T-helper 17 cell (primary cell): ENCODE measurements at regions not wholly inside any gene's neighbourhood (a gene's known extent, or its start where the extent isn't known, plus 50 kb on each side); places are given as distances from the start of the nearest gene placed in this dataset.

Experiments
- ATAC-seq: fragments of 150-1000 bp; cut with Tn5 transposase; 2 replicates; pipeline ENCODE4 v1.10.0; 2021; ENCODE audit warnings: mild to moderate bottlenecking, moderate library complexity
- DNase-seq, 3 donors: peaks; one replicate each; pipeline versions ENCODE4 v3.0.0 to v3.0.0-alpha.2; 2020 to 2021
- H3K9me3 ChIP-seq: one replicate; pipeline ENCODE4 v1.7.0; 2013; ENCODE audit warnings: low read length, mild to moderate bottlenecking; ENCODE audit not compliant: control insufficient read depth, poor library complexity, severe bottlenecking
- H3K27ac Mint-ChIP-seq: one replicate; pipeline ENCODE4 v1.8.0; 2022; ENCODE audit warnings: mild to moderate bottlenecking, moderate library complexity, mixed read lengths
- H3K27me3 Mint-ChIP-seq: one replicate; pipeline ENCODE4 v1.8.0; 2022; ENCODE audit warnings: mixed read lengths
- H3K36me3 Mint-ChIP-seq: one replicate; pipeline ENCODE4 v1.8.0; 2022; ENCODE audit warnings: low read depth, mixed read lengths
- H3K4me1 Mint-ChIP-seq: one replicate; pipeline ENCODE4 v1.8.0; 2022; ENCODE audit warnings: mild to moderate bottlenecking, mixed read lengths
- H3K4me3 Mint-ChIP-seq: one replicate; pipeline ENCODE4 v1.8.0; 2022; ENCODE audit warnings: mild to moderate bottlenecking, moderate library complexity, mixed read lengths

DNA sequence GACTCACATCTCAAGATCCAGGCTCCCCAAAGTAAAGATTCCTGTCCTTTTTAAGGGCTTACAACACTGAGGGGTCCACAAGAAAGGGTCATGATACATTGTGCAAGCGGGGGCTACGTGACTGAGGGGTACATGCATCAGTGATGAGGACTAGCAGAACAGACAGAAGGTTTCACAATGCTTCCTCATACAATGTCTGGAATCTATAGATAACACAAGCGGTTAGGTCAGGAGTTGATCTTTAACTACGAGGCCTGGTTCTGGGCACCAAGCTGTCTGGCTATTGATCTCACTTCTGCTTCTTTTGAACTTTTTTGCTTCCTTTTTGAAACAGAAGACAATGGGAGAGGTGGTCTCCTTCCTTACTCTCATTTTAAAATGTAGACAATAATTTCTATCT lies 718.6 kb downstream of the AMY1C start:
- Mint-ChIP-seq H3K4me3 (no peak overlapping the region), H3K27me3 (no peaks in the 10 kb centered on the region), H3K27ac (no peak overlapping the region), H3K4me1 (no peaks in the 10 kb centered on the region), H3K36me3 (no peaks in the 10 kb centered on the region)
- H3K9me3 ChIP-seq, result no peaks in the 10 kb centered on the region
- ATAC-seq (no peak), DNase-seq (no peak)

DNA sequence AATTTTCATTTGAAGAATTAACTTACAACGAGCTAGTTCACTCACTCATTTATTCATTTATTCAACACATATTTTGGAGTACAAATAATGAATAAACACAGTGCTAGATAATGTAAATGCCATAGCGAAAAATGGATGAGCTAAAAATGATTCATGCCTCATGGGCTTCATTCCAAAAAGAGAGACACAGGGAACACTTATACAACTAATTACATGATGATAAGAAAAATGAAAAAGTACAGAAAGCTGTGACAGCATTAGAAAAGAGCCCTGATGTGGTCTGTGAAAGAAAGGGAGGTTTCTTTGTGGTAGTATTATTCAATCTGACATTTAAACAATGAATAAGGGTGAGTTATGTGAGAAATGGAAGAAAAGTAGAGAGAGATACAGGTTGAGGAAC lies 726.4 kb downstream of the AMY1C start:
- Mint-ChIP-seq H3K27ac (no peak overlapping the region), H3K4me3 (no peak overlapping the region), H3K36me3 (no peaks in the 10 kb centered on the region), H3K4me1 (no peaks in the 10 kb centered on the region), H3K27me3 (no peaks in the 10 kb centered on the region)
- no peak for DNase-seq
- no peak for ATAC-seq
- no peaks in the 10 kb centered on the region for H3K9me3 ChIP-seq

DNA sequence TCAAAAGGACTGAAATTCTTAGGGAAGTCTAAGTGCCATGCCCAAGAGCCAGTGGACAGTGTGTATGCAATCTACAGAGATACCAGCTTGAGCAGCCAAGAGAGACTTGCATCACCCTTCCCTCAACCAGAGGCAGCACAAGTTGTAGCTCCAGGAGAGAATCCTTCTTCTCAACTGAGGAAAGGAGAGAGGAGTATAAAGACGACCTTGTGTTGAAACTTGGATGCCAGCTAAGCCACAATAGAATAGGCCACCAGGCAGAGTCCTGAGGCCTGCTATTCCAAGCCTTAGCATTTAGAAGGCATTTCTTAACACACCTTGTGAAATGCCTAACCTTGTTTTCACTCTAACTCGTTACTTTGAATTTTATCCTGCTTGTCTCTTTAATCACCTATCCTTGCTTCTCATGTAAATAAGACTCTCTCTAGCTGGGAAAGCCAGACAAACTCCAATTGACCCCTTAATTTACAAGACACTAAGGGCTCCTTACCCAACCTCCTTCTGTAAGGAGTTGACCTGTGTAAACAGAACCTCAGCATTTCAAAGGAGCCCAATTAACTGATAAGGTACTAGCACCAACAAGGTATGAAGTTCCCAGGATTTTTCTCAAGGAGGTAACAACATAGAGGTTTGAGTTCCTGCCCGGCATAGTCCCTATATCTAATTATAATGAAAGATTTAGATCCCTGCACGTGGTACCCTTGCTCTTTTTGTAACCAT lies 738.8 kb downstream of the AMY1C start:
- H3K4me3 Mint-ChIP-seq, result no peak overlapping the region
- H3K27me3 Mint-ChIP-seq, result no peaks in the 10 kb centered on the region
- DNase-seq (no peak), ATAC-seq (no peak)
- no peak overlapping the region for H3K27ac Mint-ChIP-seq
- no peaks in the 10 kb centered on the region for H3K9me3 ChIP-seq
- no peaks in the 10 kb centered on the region for H3K4me1 Mint-ChIP-seq
- H3K36me3 Mint-ChIP-seq, result no peaks in the 10 kb centered on the region

DNA sequence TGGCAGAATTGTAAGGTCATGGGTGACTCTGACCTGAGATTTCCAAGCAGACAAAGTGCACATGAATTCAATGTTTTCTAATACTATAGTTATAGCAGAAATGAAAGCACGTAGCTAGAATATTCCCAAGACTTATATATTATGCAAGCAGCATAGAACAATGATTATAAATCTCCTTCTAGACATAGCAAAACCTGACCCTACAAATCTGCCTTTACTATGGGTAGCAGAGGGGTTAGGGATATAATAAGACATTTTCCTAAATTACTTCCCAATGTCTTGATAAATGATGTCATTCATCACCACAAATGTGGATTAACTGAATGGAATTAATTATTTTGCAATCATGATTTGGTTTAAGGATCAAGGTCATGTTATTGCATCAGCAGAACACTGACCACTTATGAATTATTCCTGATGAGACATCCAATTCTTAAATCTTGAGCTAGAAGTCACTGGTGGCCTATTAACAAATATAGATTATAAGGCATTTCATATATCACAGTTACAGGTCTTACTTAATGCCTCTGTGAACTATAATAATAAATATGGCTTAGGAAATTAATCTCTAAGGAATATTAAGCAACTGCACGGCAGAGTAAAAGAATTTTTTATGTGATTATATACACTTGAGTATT lies 776.6 kb downstream of the AMY1C start:
- no peaks in the 10 kb centered on the region for H3K4me1 Mint-ChIP-seq
- H3K9me3 ChIP-seq, result no peaks in the 10 kb centered on the region
- no peak overlapping the region for H3K4me3 Mint-ChIP-seq
- no peaks in the 10 kb centered on the region for H3K36me3 Mint-ChIP-seq
- ATAC-seq (no peak), DNase-seq (no peak)
- H3K27ac Mint-ChIP-seq, result no peak overlapping the region
- H3K27me3 Mint-ChIP-seq, result no peaks in the 10 kb centered on the region

DNA sequence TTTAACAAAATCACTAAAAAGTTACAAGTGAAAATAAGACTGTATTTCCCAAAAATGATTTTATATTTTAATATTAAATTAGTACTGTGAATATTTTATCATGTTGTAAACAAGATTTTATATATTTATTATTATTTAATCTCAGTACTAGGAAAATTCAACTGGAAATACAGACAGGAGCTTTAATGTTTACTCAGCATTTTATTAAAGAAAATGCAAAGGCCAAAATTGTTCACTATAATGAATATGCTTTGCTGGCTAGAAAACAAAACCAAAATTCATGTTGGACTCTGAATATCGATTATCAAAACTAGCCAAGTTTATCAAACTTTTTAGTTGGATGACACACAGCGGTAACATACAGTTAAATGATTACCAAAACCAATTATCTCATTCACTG lies 782.3 kb downstream of the AMY1C start:
- H3K9me3 ChIP-seq, result no peaks in the 10 kb centered on the region
- Mint-ChIP-seq H3K4me3 (no peak overlapping the region), H3K4me1 (no peaks in the 10 kb centered on the region), H3K36me3 (no peaks in the 10 kb centered on the region), H3K27me3 (no peaks in the 10 kb centered on the region), H3K27ac (no peak overlapping the region)
- no peak for DNase-seq
- no peak for ATAC-seq

DNA sequence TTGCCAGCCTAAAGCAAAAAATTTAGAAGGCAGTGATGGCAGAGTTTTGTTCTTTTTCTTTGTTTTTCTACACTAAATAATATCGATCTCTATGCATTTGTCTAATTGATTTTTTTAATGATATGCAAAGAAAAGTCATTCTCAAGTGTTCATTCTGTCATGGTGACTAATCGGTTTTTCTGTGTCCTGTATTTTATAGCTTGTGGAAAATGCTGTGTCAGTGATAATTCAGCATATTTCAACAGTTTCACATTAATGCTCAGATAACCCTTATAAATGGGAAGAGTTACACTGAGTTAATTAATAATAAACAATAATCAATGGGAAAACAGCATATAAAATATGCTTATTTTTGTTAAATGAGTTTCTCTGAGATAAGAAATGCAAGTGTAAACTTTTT lies 824.9 kb downstream of the AMY1C start:
- H3K9me3 ChIP-seq, result no peaks in the 10 kb centered on the region
- no peak overlapping the region for H3K4me3 Mint-ChIP-seq
- no peaks in the 10 kb centered on the region for H3K4me1 Mint-ChIP-seq
- no peak overlapping the region for H3K27ac Mint-ChIP-seq
- no peaks in the 10 kb centered on the region for H3K27me3 Mint-ChIP-seq
- ATAC-seq, result no peak
- H3K36me3 Mint-ChIP-seq, result no peaks in the 10 kb centered on the region
- no peak for DNase-seq

DNA sequence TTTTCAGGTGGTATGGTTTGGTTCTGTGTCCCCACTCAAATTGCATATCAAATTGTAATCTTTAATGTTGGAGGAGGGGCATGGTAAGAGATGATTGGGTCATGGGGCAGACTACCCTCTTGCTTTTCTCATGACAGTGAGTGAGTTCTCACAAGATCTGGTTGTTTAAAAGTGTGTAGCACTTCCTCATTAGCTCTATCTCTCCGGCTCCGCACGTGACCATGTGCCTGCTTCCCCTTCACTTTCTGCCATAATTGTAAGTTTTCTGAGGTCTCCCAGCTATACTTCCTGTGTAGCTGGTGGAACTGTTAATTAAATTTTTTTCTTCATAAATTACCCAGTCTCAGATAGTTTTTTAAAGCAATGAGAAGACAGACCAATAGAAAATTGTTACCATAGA lies 843.2 kb downstream of the AMY1C start:
- H3K27me3 Mint-ChIP-seq, result no peaks in the 10 kb centered on the region
- ATAC-seq, result no peak
- DNase-seq, result no peak
- H3K4me3 Mint-ChIP-seq, result no peak overlapping the region
- H3K36me3 Mint-ChIP-seq, result no peaks in the 10 kb centered on the region
- H3K9me3 ChIP-seq, result no peaks in the 10 kb centered on the region
- no peaks in the 10 kb centered on the region for H3K4me1 Mint-ChIP-seq
- no peak overlapping the region for H3K27ac Mint-ChIP-seq

DNA sequence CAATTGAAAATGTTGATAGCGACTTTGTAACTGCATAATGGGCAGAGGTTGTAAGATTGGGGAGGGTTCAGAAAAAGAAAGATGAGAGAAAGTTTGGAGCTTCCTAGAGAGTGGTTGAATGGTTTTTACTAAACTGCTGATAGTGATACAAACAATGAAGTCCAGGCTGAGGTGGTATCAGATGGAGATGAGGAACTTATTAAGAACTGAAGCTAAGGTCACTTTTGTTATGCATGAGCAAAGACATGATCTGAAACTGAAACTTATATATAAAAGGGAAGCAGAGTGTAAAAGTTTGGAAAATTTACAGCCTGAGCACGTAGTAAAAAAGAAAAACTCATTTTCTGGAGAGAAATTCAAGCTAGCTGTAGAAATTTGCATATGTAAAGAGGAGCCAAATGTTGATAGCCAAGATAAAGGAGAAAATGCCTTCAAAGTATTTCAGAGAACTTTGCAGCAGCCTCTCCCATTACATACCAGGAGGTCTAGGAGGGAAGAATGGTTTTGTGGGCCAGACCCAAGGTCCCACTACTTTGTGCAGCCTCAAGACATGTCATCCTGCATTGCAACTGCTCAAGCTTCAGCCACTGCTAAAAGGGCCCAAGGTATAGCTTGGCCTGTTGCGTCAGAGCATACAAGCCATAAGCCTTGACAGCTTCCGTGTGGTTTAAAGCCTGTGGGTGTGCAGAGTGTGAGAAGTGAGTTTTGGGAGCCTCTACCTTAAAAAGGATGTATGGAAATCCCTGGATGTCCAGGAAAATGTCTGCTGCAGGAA lies 843.9 kb downstream of the AMY1C start:
- no peaks in the 10 kb centered on the region for H3K9me3 ChIP-seq
- H3K4me1 Mint-ChIP-seq, result no peaks in the 10 kb centered on the region
- H3K36me3 Mint-ChIP-seq, result no peaks in the 10 kb centered on the region
- no peak overlapping the region for H3K27ac Mint-ChIP-seq
- H3K4me3 Mint-ChIP-seq, result no peak overlapping the region
- ATAC-seq (no peak), DNase-seq (no peak)
- no peaks in the 10 kb centered on the region for H3K27me3 Mint-ChIP-seq

DNA sequence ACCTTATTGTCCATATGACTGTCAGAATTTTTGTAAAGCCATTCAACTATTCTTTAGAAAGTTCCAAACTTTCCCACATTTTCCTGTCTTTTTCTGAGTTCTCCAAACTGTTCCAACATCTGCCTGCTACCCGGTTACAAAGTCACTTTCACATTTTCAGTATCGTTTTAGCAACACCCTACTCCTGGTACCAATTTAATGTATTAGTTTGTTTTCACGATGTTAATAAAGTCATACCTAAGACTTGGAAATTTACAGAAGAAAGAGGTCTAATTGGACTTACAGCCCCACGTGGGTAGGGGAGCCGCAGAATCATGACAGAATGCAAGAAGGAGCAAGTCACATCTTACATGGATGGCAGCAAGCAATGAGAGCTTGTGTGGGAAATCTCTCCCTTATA lies 867.8 kb downstream of the AMY1C start:
- no peaks in the 10 kb centered on the region for H3K4me1 Mint-ChIP-seq
- H3K27me3 Mint-ChIP-seq, result no peaks in the 10 kb centered on the region
- no peak overlapping the region for H3K27ac Mint-ChIP-seq
- DNase-seq (no peak), ATAC-seq (no peak)
- H3K4me3 Mint-ChIP-seq, result no peak overlapping the region
- H3K36me3 Mint-ChIP-seq, result no peaks in the 10 kb centered on the region
- no peaks in the 10 kb centered on the region for H3K9me3 ChIP-seq

DNA sequence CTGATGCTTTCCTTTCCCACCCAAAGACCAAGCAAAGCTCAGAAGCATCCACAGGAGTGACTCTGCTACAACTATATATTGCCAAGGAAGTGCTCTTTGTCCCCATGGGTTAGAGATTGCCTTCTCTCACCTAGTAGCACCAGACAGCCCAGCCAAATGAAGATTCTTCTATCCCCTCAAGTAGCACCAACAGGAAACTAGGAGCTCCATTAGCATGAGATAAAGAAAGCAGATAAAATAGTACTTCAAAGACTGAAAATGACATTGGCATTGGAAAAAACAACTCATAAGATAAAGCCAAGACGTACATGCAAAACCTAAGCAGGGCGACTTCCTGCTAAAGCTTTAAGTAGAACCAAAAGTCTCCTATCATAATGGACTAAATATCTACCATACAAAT lies 871.5 kb downstream of the AMY1C start:
- Mint-ChIP-seq H3K4me3 (no peak overlapping the region), H3K4me1 (no peaks in the 10 kb centered on the region), H3K36me3 (no peaks in the 10 kb centered on the region), H3K27ac (no peak overlapping the region), H3K27me3 (no peaks in the 10 kb centered on the region)
- no peak for DNase-seq
- ATAC-seq, result no peak
- H3K9me3 ChIP-seq, result no peaks in the 10 kb centered on the region

DNA sequence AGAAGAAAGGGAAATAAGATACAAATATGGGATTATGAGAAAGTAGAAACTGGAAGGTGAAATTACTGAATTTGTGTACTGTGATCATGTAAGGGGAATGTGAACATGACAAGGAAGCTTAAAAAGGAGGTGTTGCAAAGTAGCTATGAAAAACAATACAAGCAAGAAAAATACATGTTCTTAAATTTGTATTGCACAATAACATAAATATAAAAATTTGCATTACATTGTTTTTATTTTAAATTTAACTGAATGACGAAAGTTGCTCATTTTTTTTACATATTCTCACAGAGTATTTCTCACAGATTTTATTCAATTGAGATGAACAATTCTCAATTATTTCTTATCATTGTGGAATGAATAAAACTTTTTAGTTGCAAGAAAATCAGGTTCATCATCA lies 874.8 kb downstream of the AMY1C start:
- Mint-ChIP-seq H3K4me1 (no peaks in the 10 kb centered on the region), H3K36me3 (no peaks in the 10 kb centered on the region), H3K4me3 (no peak overlapping the region), H3K27me3 (no peaks in the 10 kb centered on the region), H3K27ac (no peak overlapping the region)
- ATAC-seq, result no peak
- DNase-seq, result no peak
- H3K9me3 ChIP-seq, result no peaks in the 10 kb centered on the region

DNA sequence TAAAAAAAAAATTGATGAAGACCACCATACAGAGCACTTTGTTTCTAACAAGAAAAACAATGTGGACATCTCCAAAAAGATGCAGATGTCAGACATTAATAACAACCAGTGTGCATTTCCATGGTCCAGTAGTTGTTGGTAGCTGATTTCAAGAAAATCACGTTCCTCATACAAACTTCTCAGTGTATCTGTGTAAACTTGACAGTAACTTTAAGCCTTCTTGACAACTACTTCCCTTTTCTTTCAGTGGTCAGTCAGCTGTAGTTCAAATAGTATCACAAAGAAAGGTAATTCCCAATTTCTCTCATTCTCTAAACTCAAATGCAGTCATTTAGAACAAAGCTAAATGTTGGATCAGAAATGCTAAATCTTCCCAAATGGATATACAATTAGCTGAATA lies 879.9 kb downstream of the AMY1C start:
- H3K9me3 ChIP-seq, result no peaks in the 10 kb centered on the region
- no peak overlapping the region for H3K27ac Mint-ChIP-seq
- ATAC-seq, result no peak

DNA sequence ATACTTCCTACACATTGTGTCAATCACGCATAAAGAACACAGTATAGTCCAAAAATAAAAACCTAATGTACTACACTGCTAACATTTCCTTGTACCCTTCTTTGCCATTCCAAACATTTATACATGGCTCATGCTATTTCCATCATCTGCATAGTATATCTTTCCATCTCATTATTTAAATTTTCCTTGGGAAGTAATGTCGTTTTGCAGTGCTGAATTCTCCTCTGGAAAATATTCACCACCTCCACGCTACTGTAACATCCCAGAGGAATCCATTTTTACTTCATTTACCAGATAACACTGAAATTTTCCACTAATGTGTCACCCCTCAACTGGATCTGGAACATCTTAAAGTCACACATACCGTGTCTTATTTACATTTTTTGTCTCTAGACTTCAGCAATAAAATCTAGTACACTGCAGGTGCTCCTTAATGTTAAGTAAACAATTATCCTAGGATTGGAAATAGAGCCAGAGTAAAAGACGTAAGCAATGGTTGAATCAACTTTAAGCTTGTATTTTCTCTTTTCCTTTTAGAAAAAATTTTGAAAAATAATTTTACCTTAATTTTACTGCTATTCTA lies 881.0 kb downstream of the AMY1C start:
- ATAC-seq (no peak), DNase-seq (no peak)
- H3K9me3 ChIP-seq, result no peaks in the 10 kb centered on the region
- H3K36me3 Mint-ChIP-seq, result no peaks in the 10 kb centered on the region
- H3K27ac Mint-ChIP-seq, result no peak overlapping the region
- H3K27me3 Mint-ChIP-seq, result no peaks in the 10 kb centered on the region
- no peak overlapping the region for H3K4me3 Mint-ChIP-seq
- no peaks in the 10 kb centered on the region for H3K4me1 Mint-ChIP-seq

More for the DNA sequence above, 879.9 kb downstream of the AMY1C start:
- Mint-ChIP-seq H3K4me1 (no peaks in the 10 kb centered on the region), H3K36me3 (no peaks in the 10 kb centered on the region), H3K4me3 (no peak overlapping the region), H3K27me3 (no peaks in the 10 kb centered on the region)
- no peak for DNase-seq
